Erythroblast (primary cell): ENCODE measurements at regions not wholly inside any gene's neighbourhood (a gene's known extent, or its start where the extent isn't known, plus 50 kb on each side); places are given as distances from the start of the nearest gene placed in this dataset.
"Not testable (repeated sequence)": the region's sequence is repeated elsewhere in the genome, so short reads cannot be mapped to it uniquely, and the experiment has no call there.

Experiments used
- GATA1 ChIP-seq: IDR thresholded peaks from 2 replicates; pipeline ENCODE4 v1.6.1; 2011; ENCODE audit warnings: low read depth, mild to moderate bottlenecking, control low read depth, low read length, moderate library complexity
- POLR2A ChIP-seq: IDR thresholded peaks from 2 replicates; pipeline ENCODE4 v1.6.1; 2011; ENCODE audit warnings: mild to moderate bottlenecking, low read length

- TF ChIP-seq POLR2A, GATA1: not testable (repeated sequence)
Observed at GRCh38 chr1:19551837-19552236, 66.5 kb upstream of the CAPZB start.
